ENCODE measurements at regions not wholly inside any gene's neighbourhood (a gene's known extent, or its start where the extent isn't known, plus 50 kb on each side); places are given as distances from the start of the nearest gene placed in this dataset.
"Not testable (repeated sequence)": the region's sequence is repeated elsewhere in the genome, so short reads cannot be mapped to it uniquely, and the experiment has no call there.

DNA sequence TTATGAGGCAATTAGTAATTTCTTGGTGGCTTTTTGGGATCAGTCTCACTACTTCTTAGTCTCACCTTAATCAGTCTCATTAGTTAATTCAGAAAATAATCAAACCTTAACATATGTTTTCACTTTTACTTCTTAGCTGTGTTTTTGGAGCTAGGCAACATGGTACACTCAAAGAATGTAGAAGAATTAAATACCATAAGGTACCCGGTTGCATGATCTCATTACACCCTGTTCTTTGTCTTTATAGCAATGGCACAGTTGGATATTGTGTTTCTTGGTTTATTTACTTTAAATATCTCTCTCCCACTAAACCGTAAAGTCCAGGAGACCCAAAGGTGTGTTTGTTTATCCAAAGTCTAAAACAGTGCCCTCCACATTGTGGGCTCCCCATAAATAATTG lies 132.3 kb downstream of the TNFSF18 start:
- DNase-seq (ENCODE audit: low read depth), result no peak

GRCh38 chr1:172926070-172926469 lies 124.7 kb downstream of the TNFSF18 start:
- no peak for DNase-seq (ENCODE audit: low read depth)

- DNase-seq (ENCODE audit: low read depth), result peak; percentile 81
Observed at GRCh38 chr1:172928412-172928811, 122.3 kb downstream of the TNFSF18 start.

- no peak for DNase-seq (ENCODE audit: low read depth)
Observed at GRCh38 chr1:172929006-172929405, 121.7 kb downstream of the TNFSF18 start.

DNA sequence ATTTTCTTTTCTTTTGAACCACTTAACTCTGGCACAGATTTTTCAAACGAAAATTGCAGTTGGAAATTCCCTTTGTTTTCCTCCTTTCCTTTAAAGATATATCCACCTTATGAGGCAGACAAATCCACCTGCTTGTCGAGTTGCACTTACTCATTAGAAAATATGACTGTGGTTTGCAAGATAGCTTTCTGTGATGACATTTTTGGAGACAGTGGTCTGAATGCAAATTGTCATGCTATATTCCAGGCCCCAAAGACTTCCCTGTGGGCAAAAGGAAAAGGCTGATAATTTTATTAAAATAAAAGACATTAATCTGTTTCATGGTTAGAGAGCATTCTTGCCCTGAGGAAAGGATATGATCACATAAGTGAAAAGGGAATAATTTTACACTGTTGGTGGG lies 120.6 kb downstream of the TNFSF18 start:
- DNase-seq (ENCODE audit: low read depth), result no peak

GRCh38 chr1:172931340-172931739 lies 119.4 kb downstream of the TNFSF18 start:
- DNase-seq (ENCODE audit: low read depth), result no peak

DNA sequence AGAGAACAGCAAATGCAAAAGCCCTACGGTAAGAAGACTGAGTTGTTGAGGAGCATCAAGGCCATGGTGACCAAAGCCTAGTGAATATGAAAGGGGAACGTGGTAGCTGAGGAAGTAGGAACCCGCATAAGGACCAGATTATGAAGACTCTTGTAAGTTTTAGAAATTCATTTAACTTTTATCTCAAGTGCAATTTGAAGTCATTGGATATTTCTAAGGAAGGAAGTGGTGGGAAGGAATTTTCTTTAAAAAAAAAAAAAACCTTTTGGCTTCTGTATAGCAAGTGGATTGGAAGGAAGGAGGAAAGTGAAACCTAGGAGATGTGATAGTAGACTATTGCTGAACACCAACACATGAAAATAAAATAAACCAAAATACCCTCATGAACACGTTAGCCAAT lies 119.0 kb downstream of the TNFSF18 start:
- DNase-seq (ENCODE audit: low read depth), result no peak

GRCh38 chr1:172932981-172933380 lies 117.8 kb downstream of the TNFSF18 start:
- no peak for DNase-seq (ENCODE audit: low read depth)

DNA sequence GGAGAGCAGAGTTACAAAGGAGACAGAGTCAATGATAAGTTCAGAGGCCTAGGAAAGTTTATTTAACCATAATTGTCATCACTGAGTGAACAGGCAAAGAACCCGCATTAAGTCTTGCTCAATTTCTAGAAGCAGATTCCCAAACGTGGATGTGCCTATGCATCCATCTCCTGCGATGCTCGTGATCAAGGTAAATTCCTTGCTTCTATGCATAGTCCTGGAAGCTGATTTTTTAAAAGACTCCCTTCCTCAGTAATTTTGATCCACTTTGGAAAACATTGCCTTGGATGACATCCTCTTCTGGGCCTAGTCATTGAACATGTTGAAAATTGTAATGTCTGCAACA lies 116.4 kb downstream of the TNFSF18 start:
- no peak for DNase-seq (ENCODE audit: low read depth)

DNA sequence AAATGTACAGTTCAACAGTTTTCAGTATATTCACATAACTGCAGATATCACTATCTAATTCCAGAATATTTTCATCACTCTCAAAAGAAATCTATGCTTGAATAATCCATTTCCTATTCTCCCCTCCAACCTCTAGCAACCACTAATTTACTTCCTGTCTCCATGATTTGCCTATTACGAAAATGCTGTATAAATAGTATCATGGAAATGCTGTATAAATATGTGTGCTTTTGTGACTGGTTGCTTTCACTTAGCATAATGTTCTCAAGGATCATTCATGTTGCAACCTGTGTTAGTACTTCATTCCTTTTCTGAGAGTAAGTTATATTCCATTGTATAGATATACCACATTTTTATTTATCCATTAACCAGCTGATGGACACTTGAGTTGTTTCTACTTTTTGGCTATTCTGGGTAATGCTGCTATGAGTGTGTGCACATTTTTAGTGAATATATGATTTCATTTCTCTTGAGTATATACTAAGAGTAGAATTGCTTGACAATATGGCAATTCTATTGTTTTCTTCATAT lies 115.6 kb downstream of the TNFSF18 start:
- DNase-seq (ENCODE audit: low read depth), result no peak

- no peak for DNase-seq (ENCODE audit: low read depth)
Observed at GRCh38 chr1:172936088-172936645, 114.6 kb downstream of the TNFSF18 start.

GRCh38 chr1:172938681-172939080 lies 112.1 kb downstream of the TNFSF18 start:
- no peak for DNase-seq (ENCODE audit: low read depth)

GRCh38 chr1:172939475-172939874 lies 111.3 kb downstream of the TNFSF18 start:
- DNase-seq (ENCODE audit: low read depth), result no peak

DNA sequence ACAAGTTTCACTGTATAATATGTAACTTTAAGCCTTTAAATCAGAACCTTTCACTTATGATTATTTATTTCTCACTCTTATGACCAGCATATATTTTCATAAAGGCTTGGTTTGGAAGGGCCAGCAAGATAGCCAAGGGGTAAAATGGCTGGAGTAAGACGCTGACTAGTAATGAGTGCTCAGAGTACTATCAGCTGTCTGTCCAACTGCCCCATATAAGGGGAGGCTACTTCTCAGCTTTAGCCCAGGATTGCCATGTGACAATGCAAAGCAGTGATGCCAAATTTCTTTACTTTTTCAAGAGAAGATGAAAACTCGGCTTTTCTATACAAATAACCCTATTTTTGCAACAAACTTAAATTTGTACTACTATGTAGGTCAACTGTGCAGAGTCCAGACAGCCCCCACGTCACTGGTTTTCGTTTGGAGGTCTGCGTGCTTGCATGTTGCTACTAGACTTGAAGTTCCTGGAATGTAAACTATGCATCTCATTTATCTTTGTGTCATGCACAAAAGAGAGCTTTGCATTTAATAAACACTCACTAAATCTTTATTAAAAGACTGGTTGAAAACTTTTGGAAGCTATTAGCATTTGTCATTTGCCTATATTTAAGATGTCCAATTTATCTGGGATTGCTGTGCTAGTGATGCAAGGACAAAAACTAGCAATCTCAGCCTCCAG lies 110.4 kb downstream of the TNFSF18 start:
- DNase-seq (ENCODE audit: low read depth), result no peak

GRCh38 chr1:172941471-172941870 lies 109.3 kb downstream of the TNFSF18 start:
- DNase-seq (ENCODE audit: low read depth), result no peak

- no peak for DNase-seq (ENCODE audit: low read depth)
Observed at GRCh38 chr1:172941945-172942344, 108.8 kb downstream of the TNFSF18 start.

DNA sequence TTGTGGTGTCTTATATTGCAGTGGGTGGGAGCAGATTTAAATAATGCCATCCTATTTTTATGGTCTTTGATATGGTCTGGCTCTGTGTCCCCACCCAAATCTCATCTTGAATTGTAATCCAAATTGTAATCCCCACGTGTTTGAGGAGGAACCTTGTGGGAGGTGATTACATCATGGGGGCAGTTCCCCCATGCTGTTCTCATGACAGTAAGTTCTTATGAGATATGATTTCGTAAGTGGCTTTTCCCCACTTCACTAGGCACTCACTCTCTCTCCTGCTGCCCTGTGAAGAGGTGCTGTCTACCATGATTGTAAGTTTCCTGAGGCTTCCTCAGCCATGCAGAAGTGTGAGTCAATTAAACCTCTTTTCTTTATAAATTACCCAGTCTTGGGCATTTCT lies 107.6 kb downstream of the TNFSF18 start:
- DNase-seq (ENCODE audit: low read depth), result not testable (repeated sequence)

GRCh38 chr1:172944931-172945330 lies 105.8 kb downstream of the TNFSF18 start:
- DNase-seq (ENCODE audit: low read depth), result no peak

GRCh38 chr1:172946814-172947507 lies 103.8 kb downstream of the TNFSF18 start:
- DNase-seq (ENCODE audit: low read depth), result no peak

GRCh38 chr1:172948457-172948856 lies 102.3 kb downstream of the TNFSF18 start:
- DNase-seq (ENCODE audit: low read depth), result no peak

DNA sequence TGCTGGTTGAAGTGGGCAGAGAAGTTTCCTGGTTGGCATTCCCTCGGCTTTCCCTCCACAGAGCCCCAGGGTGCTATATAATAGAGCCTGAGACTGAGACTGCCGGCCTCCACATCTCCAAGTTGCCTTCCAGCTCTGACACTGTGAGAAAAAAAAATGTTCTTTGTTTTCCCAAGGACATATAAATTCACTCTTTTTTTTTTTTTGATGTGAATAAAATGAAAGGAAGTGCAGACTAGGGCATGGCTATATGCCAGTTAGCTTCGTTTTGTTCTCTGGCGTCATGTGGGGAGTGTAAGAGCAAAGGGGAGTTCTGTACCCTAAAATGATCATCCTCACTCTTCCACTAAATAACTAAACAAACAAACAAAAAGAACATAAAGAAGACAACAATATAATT lies 101.6 kb downstream of the TNFSF18 start:
- no peak for DNase-seq (ENCODE audit: low read depth)

GRCh38 chr1:172950528-172950927 lies 100.2 kb downstream of the TNFSF18 start:
- DNase-seq (ENCODE audit: low read depth), result no peak

GRCh38 chr1:172951730-172952365 lies 98.9 kb downstream of the TNFSF18 start:
- DNase-seq (ENCODE audit: low read depth), result peak; percentile 76
